GM21576 (cell line): ENCODE measurements at regions not wholly inside any gene's neighbourhood (a gene's known extent, or its start where the extent isn't known, plus 50 kb on each side); places are given as distances from the start of the nearest gene placed in this dataset.

ENCODE experiments used
- ATAC-seq: cut with Tn5 transposase; IDR thresholded peaks from one replicate; pipeline ENCODE4 v1.9.1; 2021; ENCODE audit warnings: mild to moderate bottlenecking, moderate library complexity; ENCODE audit not compliant: unreplicated experiment

DNA sequence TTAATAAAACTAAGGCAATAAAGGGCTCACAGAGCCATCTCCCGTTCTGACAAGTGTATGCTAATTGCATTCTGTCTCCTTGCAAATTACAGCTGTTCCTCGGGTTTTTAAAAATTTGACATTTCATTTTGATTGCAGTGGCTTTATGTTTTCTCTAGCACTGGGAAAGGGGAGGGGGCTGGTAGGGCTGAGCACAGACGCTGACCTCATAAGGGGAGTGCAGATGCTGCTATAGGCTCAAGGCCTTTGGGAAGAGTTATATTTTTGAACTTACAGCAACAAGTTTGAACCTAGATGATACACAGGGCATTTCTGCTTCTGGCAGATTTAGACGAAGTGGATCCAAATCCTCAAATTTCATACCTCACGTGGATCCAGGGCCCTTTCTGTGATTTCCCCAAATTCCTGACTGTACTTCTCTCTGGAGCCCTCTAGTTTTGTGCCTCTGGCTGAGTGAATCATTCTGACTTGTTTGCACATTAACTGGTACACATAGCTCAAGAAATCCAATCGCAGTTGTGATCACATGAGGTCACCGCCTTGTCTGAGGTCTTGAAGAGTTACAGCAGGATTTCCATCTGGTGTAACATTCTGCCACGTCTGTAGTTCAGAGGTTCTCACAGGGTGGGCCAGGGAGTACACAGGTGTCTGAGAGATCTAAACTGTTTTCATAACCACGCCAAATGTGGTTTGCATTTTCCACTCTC lies 230.3 kb downstream of the C1orf94 start:
- no peak for ATAC-seq

DNA sequence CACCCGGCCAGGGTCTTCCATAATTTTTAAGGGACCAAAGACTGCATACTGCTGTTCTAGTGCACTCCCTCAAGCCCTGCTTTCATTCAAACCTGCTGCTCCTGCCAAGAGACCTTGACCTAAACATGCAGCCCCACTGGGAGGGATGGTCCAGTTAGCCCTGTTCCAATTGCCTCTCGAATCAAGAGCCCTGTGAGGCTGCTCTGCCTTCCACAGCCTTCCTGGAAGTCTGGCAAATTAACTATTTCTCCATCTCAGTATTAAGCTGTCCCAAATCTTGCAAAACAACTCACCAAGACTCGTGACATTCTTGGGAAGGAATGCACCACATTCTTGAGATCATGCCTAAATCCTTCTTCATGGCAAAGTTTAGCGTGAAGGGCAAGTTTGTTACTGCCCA lies 231.3 kb downstream of the C1orf94 start:
- ATAC-seq = no peak

DNA sequence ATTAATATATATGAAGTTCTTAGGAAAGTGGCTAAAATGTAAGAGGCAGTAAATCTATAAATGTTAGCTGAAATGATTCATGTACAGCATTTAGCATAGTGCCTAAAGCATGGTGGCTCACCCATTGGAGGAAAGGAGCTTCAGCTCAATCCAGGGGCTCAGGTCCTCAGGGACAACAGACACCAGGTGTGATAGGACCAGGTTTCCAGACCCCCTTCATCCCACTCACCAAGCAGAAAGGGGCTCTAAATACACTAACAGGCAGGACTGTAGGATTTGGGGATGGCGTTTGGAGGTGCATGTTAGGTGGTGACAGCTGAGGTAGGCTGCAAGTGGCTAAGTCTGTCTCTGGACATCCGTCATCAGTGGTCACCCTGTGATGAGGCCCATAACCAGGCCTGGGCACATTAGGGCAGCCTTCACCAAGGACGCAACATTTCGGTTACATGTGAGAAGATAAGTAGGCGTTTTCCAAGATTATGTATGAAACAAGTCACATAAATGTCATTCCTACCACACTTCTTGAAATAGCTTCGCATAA lies 233.1 kb downstream of the C1orf94 start:
- ATAC-seq = no peak

DNA sequence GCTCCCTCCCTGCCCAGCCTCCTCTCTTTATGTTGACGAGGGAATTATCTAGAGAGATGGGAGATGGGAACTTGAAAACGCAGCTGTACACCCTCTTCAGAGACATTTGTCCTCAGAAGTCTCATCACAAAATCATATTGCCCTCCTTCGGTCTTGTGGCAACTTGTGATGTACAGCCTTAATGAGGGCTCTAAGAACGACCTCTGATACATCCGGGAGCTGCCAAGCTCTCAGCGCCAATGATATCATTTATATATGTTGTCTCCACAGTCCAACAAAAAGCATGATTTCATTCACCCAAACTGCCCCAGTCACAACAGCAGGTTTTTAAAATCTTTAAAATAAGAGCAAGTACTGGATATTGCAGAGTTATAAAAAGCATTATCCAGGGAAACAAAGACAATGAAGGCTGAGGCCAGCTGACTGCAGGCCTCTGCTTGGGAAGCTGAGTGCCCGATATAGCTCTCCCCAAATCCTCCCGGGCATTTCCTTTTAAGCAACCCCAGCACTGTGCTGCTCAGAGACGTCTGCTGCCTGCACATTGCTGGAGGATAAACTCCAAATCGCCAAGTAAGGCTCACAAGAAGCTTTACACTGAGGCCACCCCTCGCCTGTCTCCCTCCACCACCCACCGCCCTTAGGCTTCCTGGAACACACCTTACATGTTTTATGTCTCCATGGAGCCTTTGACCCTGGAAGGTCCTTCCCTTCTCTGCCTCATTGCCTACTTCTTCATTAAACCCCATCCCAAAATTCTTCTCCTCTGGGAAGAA lies 236.1 kb downstream of the C1orf94 start:
- no peak for ATAC-seq

DNA sequence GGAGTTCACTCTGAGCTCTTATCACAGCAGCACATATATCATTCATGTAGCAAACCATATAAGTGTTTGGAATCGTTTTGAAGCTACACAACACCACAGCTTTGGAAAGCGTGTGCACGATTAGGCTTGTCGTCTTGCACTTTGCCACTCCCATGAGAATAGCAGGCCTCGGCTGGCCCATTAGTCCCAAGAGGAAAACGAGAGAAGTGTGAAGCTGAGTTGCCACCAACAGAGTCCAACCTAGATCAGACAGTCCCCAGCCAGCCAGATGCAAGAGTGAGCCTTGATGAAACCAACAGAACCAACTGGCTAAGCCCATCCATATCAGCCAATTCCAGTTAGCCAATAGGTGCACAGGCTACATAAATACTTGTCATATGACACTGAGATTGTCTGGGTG lies 238.4 kb downstream of the C1orf94 start:
- ATAC-seq = no peak

DNA sequence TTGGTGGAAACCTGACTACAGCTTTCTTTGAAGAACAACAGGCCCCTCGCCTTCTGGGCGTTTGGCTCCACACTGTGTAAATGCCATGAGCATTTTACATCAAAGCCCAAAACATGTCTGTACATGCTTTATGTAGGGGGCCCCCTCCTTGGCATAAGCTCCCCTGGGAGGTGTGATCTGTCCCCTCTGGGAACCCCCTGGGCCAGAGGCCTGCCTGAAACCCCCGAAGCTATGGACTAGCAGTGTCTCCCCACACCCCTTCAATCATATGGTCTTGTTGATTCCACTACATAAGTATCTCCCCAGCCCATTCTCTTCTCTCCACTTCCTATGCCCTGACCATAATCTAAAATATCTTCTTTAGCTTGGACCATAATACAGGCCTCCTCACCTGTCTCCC lies 241.5 kb downstream of the C1orf94 start:
- ATAC-seq = no peak

DNA sequence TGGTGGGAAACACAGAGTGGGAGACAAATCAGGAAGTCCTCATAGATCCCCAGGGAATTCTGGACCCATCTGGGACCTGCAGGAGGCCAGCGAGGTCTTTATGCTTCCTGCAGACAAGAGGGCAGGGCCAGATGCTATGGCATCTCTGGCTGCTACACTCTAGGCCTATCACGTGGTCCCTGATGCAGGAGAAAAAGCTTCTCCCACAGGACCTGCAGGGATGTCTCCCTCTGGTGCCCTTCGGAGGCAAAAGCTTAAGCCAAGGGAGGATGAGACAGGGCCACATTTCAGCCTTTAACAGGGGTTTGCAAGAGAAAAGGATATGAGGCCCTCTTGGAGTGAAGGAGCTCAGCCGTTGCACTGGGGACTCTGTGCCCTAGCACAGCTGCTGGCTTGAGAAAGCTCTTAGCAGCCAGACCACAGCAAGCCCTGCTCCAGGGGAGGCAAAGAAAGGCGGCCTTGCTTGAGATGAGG lies 243.0 kb downstream of the C1orf94 start:
- ATAC-seq = no peak

DNA sequence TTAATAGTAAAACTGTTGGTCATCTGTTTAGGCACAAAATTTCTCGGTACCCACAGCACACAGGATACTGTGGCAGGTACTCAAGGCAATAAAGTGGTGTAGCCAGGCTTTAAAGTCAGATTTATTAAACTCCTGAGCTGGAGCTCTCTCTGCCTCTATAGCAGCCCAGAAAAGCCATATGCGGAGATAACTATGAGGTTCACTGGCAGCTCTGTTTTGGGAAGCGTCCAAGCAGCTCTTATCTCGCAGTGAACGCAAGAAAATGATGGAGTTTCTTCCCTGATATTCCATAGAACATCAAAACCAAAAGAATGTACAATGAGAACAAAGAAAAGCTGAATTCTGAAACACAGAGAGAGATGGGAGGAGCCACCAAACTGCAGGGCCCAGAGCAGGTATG lies 248.3 kb downstream of the C1orf94 start:
- ATAC-seq = no peak

DNA sequence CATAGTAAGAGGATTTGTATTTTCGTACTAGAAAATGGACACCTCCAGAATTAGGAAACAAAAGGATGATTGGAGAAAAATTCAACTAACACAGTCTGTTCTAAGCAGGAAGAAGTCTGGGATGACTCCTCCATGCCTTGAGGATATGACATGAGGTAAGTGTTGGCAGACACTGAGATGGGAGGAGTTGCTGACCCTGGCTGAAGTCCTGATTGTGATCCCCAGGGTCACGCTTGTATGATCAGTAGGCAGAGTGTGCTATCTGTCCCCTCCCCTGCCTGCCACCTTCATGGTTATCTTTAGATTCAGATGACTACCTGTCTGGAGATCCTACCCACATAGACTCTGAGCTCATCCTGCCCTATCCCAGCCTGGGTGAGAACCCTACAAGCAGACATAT lies 249.1 kb downstream of the C1orf94 start:
- no peak for ATAC-seq

DNA sequence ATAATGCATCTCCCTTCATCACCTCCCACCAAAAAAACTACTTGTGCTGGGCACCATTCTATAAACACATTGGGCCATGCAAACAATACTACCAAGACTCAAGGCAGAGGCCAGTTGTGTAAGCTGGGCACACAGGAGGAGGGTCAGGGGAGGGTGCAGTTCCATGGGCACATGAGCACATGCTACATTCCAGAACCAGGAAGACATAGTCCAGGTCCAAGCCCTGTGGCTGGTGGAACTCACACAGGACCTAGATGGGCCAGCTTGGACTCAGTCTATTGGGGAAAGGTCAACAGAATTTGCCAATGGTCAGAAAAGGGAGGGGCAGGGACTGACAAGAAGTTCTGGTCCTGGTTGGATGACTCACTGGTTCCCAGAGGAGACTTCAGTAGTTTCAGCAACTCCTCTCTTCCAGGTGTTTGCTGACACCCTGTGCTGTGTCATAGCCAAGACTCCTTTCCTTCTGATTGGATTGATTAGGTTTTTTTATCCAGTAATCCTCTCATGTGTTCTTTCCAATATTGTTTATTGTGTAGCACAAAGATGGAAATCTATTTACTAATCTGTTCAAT lies 249.7 kb downstream of the C1orf94 start:
- ATAC-seq = no peak

DNA sequence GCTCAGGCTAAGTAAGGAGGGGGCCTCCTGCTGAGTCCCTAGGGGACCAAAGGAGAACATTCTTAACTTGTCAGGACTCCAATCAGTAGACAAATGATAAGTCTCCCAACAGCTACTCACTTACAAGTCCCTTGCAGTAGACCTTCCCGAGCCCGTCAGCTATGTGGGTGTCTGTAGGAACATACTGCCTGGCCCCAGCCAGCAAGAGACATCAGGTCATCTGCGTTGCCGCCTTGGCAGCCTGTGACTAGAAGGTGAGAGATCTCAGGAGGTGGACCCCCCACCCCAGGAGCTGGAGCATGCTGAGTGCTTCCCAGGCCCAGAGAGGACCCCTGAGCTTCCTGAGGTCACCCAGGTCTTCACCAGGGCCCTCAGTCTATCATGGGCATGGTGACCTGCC lies 250.5 kb downstream of the C1orf94 start:
- no peak for ATAC-seq

DNA sequence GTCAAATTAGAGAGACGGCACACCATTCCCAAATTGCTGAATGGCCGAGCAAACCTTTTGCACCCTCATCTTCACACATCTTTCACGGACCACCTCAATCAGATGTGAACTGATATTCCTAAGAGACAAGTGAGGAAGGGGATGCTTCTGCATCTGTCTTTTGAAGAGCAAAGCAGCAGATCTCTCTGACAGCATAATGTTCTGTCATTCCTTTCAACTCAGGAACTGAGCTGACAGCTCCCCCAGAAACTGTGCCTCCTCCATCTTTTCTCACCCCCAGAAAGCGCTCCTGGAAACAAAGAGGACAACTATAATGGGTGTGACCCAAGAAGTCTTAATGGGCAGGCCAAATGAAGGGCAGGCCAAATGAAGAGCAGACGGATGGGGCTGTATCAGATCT lies 256.4 kb downstream of the C1orf94 start:
- no peak for ATAC-seq

DNA sequence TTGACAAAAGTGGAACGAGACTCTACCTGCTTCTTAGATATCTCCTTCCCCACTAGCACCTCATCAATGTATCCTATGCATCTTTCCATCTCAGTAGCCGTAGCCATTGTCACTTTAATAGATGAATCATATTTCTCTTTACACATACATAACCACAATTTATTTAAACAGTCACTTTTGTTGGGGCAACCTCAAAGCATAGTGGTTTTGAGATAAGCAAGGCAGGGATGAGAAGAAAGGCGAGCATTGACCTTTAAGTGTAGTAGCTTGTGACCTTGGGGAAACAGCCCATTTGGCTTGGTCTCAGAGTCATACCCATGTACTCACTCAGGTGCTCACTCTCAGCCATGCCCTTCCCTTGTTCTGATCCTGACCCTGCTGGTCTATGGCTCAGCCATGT lies 260.1 kb downstream of the C1orf94 start:
- no peak for ATAC-seq

DNA sequence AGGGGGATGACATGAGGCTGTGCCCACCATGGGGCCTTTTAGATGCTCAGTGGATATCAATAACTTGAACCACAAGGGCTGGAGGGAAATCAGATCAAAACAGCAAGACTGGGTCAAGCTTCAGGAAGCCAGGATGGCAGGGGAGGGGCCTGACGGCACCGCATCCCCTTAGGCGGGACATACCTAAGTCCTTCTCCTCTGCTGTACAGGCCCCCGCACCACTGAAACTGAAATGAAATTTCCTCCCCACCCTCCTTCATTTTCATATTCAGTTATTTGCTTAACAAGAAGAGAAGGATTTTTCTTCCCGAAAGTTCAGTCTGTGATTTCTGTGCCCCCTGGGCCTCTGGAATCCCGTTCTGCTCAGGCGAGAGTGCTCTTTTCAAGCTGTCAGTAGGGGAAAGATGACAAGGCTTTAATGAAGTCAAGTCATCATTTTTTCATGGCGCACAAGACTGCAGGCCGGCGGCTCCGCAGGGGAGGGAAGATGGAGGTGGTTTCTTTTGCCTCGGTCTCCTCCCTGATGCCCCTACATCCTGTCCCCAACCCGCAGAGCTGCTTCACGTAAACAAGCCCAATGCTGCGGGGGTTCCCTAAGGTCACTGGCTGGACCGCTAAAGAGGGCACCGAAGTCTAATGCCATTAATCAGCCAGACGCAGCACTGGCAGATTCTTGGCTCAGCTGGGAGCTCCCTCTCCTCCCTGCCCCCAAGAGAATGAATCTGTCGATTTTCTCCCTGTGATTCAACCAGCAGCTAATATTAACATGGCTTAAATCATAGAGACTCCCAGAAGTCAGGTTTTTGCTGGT lies 264.8 kb downstream of the C1orf94 start:
- no peak for ATAC-seq

DNA sequence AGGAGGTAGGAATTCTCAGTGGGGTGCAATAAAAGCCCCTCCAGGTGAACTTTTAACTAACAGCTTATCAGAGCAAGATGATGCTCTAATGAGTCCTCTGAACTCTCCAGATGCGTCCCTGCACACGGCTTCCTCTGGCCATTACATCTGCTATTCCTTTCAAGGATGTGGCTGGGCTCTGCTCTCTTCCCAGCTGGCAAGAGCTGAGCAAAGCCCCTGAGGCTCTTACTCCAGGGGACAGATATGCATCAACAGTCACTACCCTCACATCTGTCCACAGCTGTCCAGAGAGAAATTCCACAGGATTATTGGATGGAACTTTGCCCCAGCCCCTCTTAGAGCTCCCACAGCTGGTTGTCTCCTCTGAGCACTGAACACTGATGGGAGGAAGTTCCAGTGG lies 267.8 kb downstream of the C1orf94 start:
- no peak for ATAC-seq

DNA sequence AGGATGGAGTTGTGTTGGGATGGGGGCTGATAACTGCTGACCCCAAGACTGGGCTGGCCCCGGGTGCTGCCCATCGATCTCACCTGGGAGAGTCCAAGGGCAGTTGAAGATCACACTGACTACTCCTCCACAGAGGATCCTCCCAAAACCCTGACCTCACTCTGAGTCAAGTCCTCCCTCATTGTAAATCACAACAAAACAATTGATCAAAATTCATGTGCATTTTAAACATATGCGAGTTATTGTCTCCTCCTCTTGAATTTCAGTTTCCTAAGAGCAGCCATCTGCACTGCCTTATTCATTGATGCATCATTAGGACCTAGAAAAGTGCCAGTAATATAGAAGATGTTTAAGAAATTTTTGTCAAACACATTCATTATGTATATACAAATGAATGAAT lies 273.6 kb downstream of the C1orf94 start:
- ATAC-seq = no peak

DNA sequence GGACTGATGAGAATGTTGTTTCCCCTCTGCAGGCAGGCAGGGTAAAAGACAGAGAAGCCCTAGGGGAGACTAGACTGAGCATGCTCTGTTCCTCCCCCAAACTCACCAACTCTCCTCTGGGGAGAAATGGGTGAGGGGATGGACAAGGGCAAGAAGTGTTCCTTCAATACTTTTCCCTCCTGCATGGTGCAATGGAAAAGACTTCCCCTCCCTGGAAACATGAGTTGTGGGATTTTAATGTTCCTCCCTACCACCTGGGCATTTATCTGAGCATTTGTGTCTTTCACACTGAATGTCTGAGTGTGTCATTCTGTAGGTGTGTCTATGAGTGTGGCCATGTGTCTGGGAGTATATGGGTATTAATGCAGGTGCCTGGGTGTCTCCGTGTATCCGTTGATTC lies 275.7 kb downstream of the C1orf94 start:
- no peak for ATAC-seq

DNA sequence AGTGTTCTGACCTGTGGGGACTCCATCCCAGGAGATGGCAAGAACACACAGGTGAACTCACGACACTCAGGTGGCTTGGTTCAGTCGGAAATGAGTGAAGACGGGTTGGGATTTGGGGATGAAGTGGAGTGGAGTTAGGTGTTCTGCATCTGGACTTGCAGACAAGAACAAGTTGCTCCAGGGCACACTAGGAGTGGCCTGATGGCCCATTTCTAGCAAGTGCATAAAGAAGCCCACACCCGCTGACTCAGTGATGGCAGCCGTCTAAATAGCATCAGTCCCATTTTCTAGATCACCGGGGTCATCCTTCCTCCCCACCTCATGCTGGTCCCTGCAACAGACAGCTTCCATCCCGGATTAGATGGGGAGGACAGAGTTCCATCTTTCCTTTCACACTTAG lies 278.4 kb downstream of the C1orf94 start:
- no peak for ATAC-seq

DNA sequence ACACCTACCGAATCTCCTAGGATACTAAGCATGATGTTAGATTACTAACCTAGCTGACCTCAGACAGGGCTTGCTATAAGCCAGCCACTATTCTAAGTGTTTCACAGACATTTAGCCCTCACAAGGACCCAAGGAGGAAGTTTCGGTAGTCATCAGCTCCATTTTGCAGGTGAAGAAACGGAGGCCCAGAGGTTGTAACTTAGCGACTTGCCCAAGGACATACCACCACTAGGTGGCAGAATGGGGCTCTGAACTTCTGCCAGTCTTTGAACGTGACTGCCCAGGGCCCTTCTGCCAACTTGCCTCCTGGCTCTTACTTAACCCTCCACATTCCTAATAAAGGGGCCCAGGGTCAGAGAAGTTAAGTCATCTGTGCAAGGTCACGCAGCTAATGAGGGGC lies 283.5 kb downstream of the C1orf94 start:
- ATAC-seq = no peak

DNA sequence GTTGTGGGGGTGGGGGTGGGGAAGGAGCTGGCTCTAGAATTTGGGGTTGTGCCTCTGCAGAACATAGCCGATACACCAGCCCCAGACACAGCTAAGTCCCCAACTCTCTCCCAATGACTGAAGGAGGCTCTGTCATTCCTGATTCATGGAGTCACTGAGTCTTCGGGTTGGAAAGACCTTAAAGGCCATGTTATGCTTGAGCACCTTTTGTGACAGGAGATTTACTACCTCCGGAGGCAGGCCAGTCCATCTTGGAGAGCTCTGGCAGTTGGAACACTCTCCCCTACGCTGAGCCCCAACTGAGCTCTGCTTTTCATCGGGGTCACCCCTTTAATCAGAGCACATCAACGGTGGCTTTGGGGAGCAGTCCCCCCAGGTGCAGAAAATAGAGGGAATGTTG lies 284.4 kb upstream of the GJB5 start:
- no peak for ATAC-seq

DNA sequence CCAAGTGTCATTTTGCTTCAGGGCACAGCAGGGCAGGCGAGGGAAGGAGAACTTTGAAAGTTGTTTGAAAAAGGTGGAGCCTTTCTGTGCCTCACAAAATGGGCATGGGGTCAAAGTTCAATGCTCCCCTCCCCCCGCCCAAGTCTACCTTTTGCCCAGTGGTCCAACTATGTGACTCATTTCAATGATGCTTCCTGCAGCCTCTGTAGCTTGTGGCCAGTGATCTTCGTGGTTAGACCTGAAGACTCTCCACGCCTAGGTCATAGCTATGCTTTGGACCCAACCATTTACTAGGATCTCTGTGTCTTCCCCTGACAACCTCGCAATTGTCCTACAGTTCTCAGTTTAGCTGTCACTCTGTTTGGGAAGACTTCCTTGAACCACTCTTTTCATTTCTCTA lies 280.3 kb upstream of the GJB5 start:
- ATAC-seq = no peak
